GM18870 (cell line): ENCODE measurements at regions not wholly inside any gene's neighbourhood (a gene's known extent, or its start where the extent isn't known, plus 50 kb on each side); places are given as distances from the start of the nearest gene placed in this dataset.
A peak's percentile ranks its signal among the peaks of the same experiment; 100 is the strongest.
"Not testable (repeated sequence)": the region's sequence is repeated elsewhere in the genome, so short reads cannot be mapped to it uniquely, and the experiment has no call there.

Experiments used
- ATAC-seq: cut with Tn5 transposase; IDR thresholded peaks from one replicate; pipeline ENCODE4 v1.9.1; 2021; ENCODE audit warnings: moderate library complexity; ENCODE audit not compliant: unreplicated experiment

DNA sequence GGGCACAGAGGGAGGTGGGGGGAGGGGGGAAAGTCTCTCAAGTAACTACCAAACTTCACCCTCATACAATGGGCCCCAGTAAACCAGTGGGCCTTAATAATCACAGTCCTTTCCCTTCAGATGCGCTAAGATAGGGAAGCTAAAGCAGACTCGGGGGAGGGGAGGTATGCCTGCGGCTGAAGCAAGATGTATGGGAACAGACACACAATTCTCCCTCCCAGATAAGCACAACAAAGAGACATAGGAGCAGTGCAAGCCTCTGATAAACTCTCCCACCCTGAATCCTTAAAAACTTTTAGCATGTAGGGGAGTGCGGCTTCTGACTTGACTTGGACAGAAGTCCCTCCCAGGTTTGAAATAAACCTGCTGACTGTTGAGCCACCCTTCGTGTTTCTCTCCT lies 54.7 kb downstream of the PROP1 start:
- ATAC-seq, result not testable (repeated sequence)

- not testable (repeated sequence) for ATAC-seq
Observed at GRCh38 chr5:177939246-177940171, 56.5 kb downstream of the PROP1 start.

DNA sequence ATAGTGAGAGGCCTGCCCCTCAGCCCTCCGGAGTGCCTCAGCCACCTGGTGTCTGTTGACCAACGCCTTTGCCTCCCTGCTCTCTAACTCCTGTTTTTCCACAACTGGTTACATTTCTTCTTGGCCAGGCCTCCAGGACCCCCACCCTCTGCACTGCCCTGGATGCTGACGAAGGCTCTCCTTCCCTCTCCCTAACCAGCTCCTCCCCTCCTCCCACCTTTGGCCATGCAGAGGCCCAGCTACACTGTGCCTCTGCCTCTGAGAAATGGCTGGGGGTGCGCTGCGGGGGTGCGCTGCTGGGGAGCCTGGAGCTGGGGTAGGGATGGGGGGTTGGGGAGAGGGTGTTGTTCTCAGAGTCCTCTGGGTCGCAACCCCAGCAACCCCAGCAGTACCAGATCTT lies 57.3 kb downstream of the PROP1 start:
- ATAC-seq, result not testable (repeated sequence)

- not testable (repeated sequence) for ATAC-seq
Observed at GRCh38 chr5:177934233-177934632, 61.8 kb downstream of the PROP1 start.

- ATAC-seq, result not testable (repeated sequence)
Observed at GRCh38 chr5:177930269-177931022, 65.6 kb downstream of the PROP1 start.

GRCh38 chr5:177929618-177930017 lies 66.4 kb downstream of the PROP1 start:
- not testable (repeated sequence) for ATAC-seq

DNA sequence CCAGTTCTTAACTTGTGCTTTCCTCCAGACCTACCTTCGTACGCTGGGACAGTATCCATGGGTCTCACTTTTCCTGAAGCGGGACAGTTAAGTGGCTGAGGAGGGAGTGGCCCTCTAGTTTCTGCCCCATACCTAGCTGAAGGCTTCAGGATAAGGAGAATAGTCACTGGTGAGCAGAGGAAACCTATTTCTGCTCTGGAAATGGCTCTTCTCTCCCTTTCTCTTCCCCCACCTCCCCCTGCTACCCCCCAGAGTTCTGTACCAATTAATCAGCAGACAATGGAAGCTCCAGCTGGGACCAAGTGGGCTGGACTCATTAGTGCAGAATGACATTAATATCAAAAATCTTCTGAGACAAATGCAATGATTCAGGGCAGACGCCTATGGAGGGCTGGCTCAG lies 68.5 kb downstream of the PROP1 start:
- ATAC-seq, result not testable (repeated sequence)

DNA sequence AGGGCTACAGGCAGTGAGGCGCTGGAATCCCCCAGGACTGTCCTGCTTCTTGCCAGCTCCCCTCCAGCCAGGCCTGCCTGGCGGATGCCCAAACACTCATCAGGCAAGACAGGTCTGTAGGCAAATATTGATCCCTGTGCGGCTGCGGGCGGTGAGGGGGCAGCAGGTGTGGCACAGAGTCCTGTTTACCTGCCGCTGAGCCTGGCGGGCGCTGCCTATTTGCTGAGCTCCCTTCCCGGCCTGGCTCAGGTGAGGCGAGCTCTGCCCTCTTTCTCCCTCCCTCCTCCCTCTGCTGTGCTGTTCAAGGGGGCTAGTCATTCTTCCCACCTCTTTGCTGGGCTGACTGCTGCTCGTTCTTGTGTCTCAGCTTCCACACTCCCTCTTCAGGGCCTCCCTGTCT lies 71.5 kb downstream of the PROP1 start:
- not testable (repeated sequence) for ATAC-seq

GRCh38 chr5:177923837-177924236 lies 72.2 kb downstream of the PROP1 start:
- not testable (repeated sequence) for ATAC-seq

GRCh38 chr5:177923189-177923588 lies 72.9 kb downstream of the PROP1 start:
- ATAC-seq, result not testable (repeated sequence)

- ATAC-seq, result not testable (repeated sequence)
Observed at GRCh38 chr5:177909261-177909660, 86.8 kb downstream of the PROP1 start.

GRCh38 chr5:177902806-177903205 lies 93.2 kb downstream of the PROP1 start:
- ATAC-seq, result not testable (repeated sequence)

DNA sequence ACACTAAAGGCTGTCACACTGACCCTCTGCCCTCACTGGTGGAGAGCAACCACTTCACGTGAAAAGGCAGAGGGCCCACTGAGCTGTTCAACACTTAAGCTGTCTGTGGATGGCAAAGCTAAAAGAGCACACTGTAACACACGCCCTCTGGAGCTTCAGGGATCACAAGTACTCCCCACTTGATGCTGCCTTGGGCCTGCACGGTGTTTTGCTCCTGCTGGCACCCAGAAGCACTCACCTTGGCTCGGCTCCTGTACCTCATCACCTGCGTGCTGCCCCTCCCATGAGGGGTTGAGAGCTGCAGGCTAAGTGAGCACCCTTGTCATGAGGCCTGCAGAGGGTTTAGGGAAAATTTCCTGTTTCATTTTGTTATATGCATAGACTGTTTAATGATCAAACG lies 96.0 kb downstream of the PROP1 start:
- not testable (repeated sequence) for ATAC-seq

GRCh38 chr5:177894681-177895453 lies 101.2 kb downstream of the PROP1 start:
- ATAC-seq, result not testable (repeated sequence)

DNA sequence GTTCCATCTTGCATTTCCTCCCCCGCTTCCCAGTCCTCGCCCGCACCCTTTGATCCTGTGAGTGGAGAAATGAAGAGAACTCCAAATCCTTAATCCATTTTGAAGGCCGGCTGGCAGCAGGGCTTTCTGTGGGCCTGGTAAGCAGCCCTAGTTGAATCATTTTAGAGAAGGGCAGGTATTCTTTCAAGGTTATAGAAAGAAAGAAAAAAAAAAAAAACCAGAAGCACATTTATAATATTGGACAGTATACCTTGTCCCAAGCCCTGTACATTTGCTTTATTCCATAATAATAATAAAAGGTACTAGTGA lies 103.7 kb downstream of the PROP1 start:
- not testable (repeated sequence) for ATAC-seq

GRCh38 chr5:177891547-177892356 lies 104.3 kb downstream of the PROP1 start:
- peak; percentile 76 for ATAC-seq

DNA sequence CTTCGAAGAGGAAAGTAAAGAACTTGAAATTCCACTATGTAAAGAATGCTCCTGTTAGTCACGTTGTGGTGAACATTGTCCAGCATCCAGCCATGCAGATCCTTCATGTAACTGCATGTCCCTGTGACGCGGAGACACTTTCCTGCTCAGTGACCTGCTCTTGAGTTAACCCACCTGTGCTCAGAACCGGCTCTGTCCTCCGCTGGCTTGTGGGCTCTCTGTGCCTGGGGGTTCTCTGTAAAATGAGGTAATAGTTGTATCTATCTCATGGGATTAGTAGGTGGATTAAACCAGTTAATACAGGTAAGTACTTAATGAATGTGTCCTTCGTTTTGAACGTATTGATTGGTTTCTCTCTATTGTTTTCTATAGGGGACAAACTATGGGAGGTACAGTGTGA lies 100.6 kb upstream of the FAM153A start:
- not testable (repeated sequence) for ATAC-seq

GRCh38 chr5:177875900-177876238 lies 93.2 kb upstream of the FAM153A start:
- ATAC-seq, result not testable (repeated sequence)

DNA sequence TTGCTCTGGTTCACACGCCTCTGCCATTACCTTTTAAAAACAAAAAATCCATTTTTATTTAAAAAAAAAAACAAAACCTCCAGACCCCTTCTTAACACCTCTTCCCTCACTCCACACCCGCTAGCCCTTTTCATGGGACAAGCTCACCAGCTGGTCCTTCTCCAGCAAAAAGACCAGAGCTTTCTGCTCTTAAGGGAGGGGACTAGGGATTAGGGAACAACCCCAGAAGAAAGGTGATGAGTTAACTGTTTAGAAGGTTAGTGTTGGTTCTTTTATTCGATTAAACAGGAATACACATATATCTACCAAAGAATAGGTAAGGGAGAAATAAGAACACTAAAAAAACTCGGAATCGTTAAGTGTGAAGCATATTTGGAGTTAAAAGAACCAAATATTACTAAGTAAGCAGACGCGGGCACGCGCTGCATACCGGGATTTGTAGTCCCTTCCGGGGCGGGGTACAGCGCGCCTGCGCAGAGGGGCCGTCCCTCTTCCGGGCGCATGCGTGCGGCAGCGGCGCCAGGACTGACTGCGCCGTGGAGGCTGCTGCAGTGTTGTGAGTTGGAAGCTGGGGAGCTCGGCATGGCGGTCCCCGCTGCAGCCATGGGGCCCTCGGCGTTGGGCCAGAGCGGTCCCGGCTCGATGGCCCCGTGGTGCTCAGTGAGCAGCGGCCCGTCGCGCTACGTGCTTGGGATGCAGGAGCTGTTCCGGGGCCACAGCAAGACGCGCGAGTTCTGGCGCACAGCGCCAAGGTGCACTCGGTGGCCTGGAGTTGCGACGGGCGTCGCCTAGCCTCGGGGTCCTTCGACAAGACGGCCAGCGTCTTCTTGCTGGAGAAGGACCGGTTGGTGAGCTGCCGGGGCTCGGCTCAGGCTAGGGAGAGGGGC lies 92.6 kb upstream of the FAM153A start:
- peak; percentile 52 for ATAC-seq
